ENCODE measurements at regions not wholly inside any gene's neighbourhood (a gene's known extent, or its start where the extent isn't known, plus 50 kb on each side); places are given as distances from the start of the nearest gene placed in this dataset.

DNA sequence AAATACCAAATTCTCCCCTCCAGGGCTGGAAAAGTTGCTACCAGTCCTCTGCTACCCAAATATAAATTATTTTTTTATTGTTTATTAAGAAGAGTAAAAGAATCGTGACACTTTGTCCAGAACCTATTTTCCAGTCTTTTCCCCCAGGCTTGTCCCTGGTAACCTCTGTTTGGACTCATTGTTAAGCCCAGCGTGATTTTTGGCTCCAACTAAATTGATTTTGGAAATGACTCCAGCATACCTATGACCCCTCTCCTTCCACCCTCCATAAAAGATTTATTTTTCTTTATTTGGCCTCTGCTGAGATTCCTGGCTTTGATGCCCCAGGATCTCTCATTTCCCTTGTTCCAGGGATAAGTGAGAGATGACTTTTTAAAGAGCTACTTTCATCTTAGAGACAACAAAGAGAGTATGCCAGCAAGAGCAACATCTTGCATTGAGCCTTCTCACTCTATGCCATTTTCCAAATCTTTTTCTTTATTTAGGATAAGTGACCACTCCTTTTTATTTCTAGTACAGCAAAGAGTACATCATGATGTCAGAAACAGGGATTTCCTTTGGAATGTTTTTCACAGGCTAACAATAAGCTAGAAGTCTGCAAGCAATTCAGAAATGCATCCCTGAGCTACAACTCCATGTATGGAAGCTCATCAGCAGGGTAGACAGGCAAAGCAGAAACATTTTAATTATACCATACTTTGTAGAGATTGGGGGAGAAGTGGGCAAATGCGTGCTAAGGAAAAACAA lies 75.8 kb downstream of the DAD1 start:
- no peak overlapping the region for H3K4me3 ChIP-seq (ENCODE audit: low read depth, low read length)
- H3K36me3 ChIP-seq (ENCODE audit: control insufficient read depth, insufficient read depth, low read length): no peaks in the 10 kb centered on the region
- FAIRE-seq: no peak
- no peaks in the 10 kb centered on the region for H3K27me3 ChIP-seq (ENCODE audit: control insufficient read depth, insufficient read depth, low read length)
- DNase-seq (ENCODE audit: low read depth): no peak
- TF ChIP-seq, protein P1, sequence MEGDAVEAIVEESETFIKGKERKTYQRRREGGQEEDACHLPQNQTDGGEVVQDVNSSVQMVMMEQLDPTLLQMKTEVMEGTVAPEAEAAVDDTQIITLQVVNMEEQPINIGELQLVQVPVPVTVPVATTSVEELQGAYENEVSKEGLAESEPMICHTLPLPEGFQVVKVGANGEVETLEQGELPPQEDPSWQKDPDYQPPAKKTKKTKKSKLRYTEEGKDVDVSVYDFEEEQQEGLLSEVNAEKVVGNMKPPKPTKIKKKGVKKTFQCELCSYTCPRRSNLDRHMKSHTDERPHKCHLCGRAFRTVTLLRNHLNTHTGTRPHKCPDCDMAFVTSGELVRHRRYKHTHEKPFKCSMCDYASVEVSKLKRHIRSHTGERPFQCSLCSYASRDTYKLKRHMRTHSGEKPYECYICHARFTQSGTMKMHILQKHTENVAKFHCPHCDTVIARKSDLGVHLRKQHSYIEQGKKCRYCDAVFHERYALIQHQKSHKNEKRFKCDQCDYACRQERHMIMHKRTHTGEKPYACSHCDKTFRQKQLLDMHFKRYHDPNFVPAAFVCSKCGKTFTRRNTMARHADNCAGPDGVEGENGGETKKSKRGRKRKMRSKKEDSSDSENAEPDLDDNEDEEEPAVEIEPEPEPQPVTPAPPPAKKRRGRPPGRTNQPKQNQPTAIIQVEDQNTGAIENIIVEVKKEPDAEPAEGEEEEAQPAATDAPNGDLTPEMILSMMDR (IDR thresholded peaks at IDR 0.05; ENCODE audit: insufficient read depth, low read length, severe bottlenecking): no peak

DNA sequence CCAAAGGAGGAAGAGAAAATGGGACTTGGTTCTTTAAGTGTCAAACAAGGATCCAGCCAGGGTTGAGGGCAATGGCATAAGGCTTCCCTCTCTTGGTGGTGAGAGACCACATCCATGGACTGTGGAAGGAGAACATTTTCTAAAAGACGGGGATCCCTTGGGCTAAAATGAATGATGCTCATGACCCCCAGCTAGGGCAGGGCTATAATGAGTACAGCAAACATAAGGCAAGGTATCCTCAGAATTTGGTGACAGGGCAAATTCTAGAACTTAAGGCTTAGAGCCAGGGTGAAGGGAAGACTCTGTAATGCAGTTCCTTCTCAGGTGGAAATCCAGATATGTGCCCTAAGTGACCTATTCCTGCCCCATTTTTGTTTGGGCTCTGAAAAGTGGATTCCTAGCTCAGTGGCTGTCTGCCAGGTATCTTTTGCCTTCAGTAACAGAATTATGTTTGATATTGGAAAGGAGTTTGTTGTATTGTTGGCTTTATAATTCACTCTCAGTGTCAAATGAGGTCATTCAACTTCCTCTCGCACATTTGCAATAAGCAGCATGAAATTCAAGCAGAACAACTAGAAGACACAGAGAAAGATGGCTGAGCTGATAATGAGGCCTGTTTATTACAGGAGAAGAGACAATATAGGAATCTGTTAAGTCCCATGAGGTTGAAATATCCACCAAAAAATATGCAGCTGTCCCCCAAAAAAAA lies 76.8 kb downstream of the DAD1 start:
- TF ChIP-seq, protein P1 (IDR thresholded peaks at IDR 0.05; ENCODE audit: insufficient read depth, low read length, severe bottlenecking): no peak
- Histone ChIP-seq H3K4me3 (ENCODE audit: low read depth, low read length) (no peak overlapping the region), H3K27me3 (ENCODE audit: control insufficient read depth, insufficient read depth, low read length) (no peaks in the 10 kb centered on the region), H3K36me3 (ENCODE audit: control insufficient read depth, insufficient read depth, low read length) (no peaks in the 10 kb centered on the region)
- DNase-seq (ENCODE audit: low read depth): no peak
- no peak for FAIRE-seq

GRCh38 chr14:22510527-22511110 lies 78.4 kb downstream of the DAD1 start:
- H3K36me3 ChIP-seq (ENCODE audit: control insufficient read depth, insufficient read depth, low read length): no peaks in the 10 kb centered on the region
- DNase-seq (ENCODE audit: low read depth) (no peak), FAIRE-seq (no peak)
- no peaks in the 10 kb centered on the region for H3K27me3 ChIP-seq (ENCODE audit: control insufficient read depth, insufficient read depth, low read length)
- TF ChIP-seq, protein P1 (IDR thresholded peaks at IDR 0.05; ENCODE audit: insufficient read depth, low read length, severe bottlenecking): no peak
- no peak overlapping the region for H3K4me3 ChIP-seq (ENCODE audit: low read depth, low read length)

GRCh38 chr14:22509751-22510300 lies 79.2 kb downstream of the DAD1 start:
- DNase-seq (ENCODE audit: low read depth) (no peak), FAIRE-seq (no peak)
- H3K36me3 ChIP-seq (ENCODE audit: control insufficient read depth, insufficient read depth, low read length): no peaks in the 10 kb centered on the region
- H3K4me3 ChIP-seq (ENCODE audit: low read depth, low read length): no peak overlapping the region
- H3K27me3 ChIP-seq (ENCODE audit: control insufficient read depth, insufficient read depth, low read length): no peaks in the 10 kb centered on the region
- TF ChIP-seq, protein P1 (IDR thresholded peaks at IDR 0.05; ENCODE audit: insufficient read depth, low read length, severe bottlenecking): no peak

DNA sequence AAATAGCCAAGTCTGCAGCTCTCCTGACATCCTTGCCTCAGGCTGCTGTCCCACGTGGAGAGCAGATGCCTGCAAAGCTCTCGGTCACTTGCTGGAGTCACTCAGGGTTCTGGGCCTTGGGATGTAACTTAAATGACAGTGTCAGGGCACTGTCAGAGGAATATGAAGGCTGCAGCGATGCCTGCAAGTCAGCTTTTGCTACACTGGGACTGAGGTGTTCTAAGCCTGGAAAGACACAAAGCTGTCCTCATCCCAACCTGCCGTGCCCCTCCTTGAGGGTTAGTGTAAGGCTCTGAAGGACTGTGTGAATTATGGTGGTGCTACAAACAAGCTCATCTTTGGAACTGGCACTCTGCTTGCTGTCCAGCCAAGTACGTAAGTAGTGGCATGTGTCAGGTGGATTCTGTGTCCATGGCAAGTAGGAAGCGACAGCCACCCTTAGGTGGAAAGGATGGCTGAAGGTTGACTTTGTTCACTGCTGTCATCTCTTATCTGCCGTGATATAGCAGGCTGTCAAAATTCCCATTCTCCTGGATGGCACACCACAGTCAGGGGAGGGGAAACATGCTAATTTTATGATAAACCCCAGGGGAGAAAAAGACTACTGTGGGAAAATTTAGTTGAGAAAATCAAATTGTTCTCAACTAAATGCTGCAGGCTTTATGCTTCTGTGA lies 79.9 kb downstream of the DAD1 start:
- no peaks in the 10 kb centered on the region for H3K36me3 ChIP-seq (ENCODE audit: control insufficient read depth, insufficient read depth, low read length)
- DNase-seq (ENCODE audit: low read depth) (no peak), FAIRE-seq (no peak)
- no peaks in the 10 kb centered on the region for H3K27me3 ChIP-seq (ENCODE audit: control insufficient read depth, insufficient read depth, low read length)
- no peak overlapping the region for H3K4me3 ChIP-seq (ENCODE audit: low read depth, low read length)
- TF ChIP-seq, protein P1 (IDR thresholded peaks at IDR 0.05; ENCODE audit: insufficient read depth, low read length, severe bottlenecking): no peak
